ENCODE measurements at regions not wholly inside any gene's neighbourhood (a gene's known extent, or its start where the extent isn't known, plus 50 kb on each side); places are given as distances from the start of the nearest gene placed in this dataset.

GRCh38 chrX:69073241-69073640 is 92.0 kb downstream of the PJA1 start:
- WGBS (ENCODE audit: insufficient coverage, low coverage, low lambda C conversion rate, missing lambda C conversion rate) = 48% methylated on average over 2 of the region's 4 CpGs
- H3K4me3 ChIP-seq = no peak overlapping the region
- intact Hi-C loops (cut with DNase I) = no loop called here
- no peak overlapping the region for H3K27ac ChIP-seq
- no peaks in the 10 kb centered on the region for H3K27me3 ChIP-seq
- no peaks in the 10 kb centered on the region for H3K4me1 ChIP-seq
- no peaks in the 10 kb centered on the region for H3K36me3 ChIP-seq
- H3K9me3 ChIP-seq = no peaks in the 10 kb centered on the region
- no peak for TF ChIP-seq CTCF (IDR thresholded peaks at IDR 0.05)
- no peak for TF ChIP-seq POLR2A (IDR thresholded peaks at IDR 0.05)
- ATAC-seq (no peak), DNase-seq (no peak)

GRCh38 chrX:69072486-69073006 is 92.7 kb downstream of the PJA1 start:
- intact Hi-C loops (cut with DNase I) = no loop called here
- DNase-seq (no peak), ATAC-seq (no peak)
- H3K4me1 ChIP-seq = no peaks in the 10 kb centered on the region
- no peak overlapping the region for H3K4me3 ChIP-seq
- H3K9me3 ChIP-seq = no peaks in the 10 kb centered on the region
- no peaks in the 10 kb centered on the region for H3K36me3 ChIP-seq
- TF ChIP-seq POLR2A (IDR thresholded peaks at IDR 0.05) = no peak
- no peak for TF ChIP-seq CTCF (IDR thresholded peaks at IDR 0.05)
- 48% methylated on average over 4 of the region's 6 CpGs for WGBS (ENCODE audit: insufficient coverage, low coverage, low lambda C conversion rate, missing lambda C conversion rate)
- no peak overlapping the region for H3K27ac ChIP-seq
- no peaks in the 10 kb centered on the region for H3K27me3 ChIP-seq

GRCh38 chrX:69070949-69071650 is 94.2 kb downstream of the PJA1 start:
- WGBS (ENCODE audit: insufficient coverage, low coverage, low lambda C conversion rate, missing lambda C conversion rate) = 50% methylated on average over 6 of the region's 12 CpGs
- DNase-seq = peak in 1 of 3 donors; percentile 49

GRCh38 chrX:69069876-69070275 is 95.4 kb downstream of the PJA1 start:
- ATAC-seq = no peak
- Histone ChIP-seq H3K4me1 (no peaks in the 10 kb centered on the region), H3K4me3 (no peak overlapping the region), H3K9me3 (no peaks in the 10 kb centered on the region), H3K27me3 (no peaks in the 10 kb centered on the region), H3K27ac (no peak overlapping the region), H3K36me3 (no peaks in the 10 kb centered on the region)
- 90% methylated on average over 2 of the region's 3 CpGs for WGBS (ENCODE audit: insufficient coverage, low coverage, low lambda C conversion rate, missing lambda C conversion rate)
- intact Hi-C loops (cut with DNase I) = loop anchor here (10.0 kb wide), 2 partner anchors 235 to 245 kb away; partner anchors contain the start of gene EFNB1 (in 1 of the 2)
- no peak for DNase-seq
- TF ChIP-seq CTCF (IDR thresholded peaks at IDR 0.05) (no peak), POLR2A (IDR thresholded peaks at IDR 0.05) (no peak)

More at GRCh38 chrX:69070949-69071650, 94.2 kb downstream of the PJA1 start:
- Histone ChIP-seq H3K27me3 (no peaks in the 10 kb centered on the region), H3K9me3 (no peaks in the 10 kb centered on the region), H3K36me3 (no peaks in the 10 kb centered on the region), H3K4me1 (no peaks in the 10 kb centered on the region), H3K27ac (no peak overlapping the region), H3K4me3 (no peak overlapping the region)
- intact Hi-C loops (cut with DNase I) = no loop called here
- no peak for TF ChIP-seq CTCF (IDR thresholded peaks at IDR 0.05)
- TF ChIP-seq POLR2A (IDR thresholded peaks at IDR 0.05) = no peak
- ATAC-seq = peak in 3 of 4 donors; percentile 21 to 42 (median 39)
